ENCODE measurements at regions not wholly inside any gene's neighbourhood (a gene's known extent, or its start where the extent isn't known, plus 50 kb on each side); places are given as distances from the start of the nearest gene placed in this dataset.

DNA sequence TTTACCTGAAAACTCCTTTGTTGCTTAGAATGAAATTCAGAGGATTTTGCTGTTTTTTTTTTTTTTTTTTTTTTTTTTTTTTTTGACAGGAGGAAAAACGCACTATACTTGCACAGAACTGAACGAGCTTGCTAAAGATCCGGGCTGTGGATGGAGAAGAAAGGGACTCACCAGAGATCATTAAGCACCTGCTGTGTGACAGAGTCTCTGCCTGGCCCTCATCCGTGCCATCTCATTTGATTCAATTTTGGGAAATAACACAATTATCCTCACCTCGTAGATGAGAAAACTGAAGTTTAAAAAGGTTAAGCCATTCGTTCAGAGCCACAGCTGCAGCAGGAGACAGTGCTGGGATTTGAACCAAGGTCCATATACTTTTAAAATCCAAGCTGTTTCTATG, 775.4 kb upstream of the ID2 start:
- no peaks in the 10 kb centered on the region for H3K79me2 ChIP-seq (ENCODE audit: insufficient read depth, low read depth)
- no peaks in the 10 kb centered on the region for H3K4me1 ChIP-seq (ENCODE audit: low read depth, poor library complexity, severe bottlenecking)
- H4K20me1 ChIP-seq (ENCODE audit: insufficient read depth): no peaks in the 10 kb centered on the region
- no peaks in the 10 kb centered on the region for H3K27me3 ChIP-seq (ENCODE audit: insufficient read depth, low read depth)
- H3K4me3 ChIP-seq (IDR thresholded peaks at IDR 0.05; ENCODE audit: insufficient read depth, low read depth, low read length): no peak overlapping the region
- H3K4me2 ChIP-seq: no peak overlapping the region
- H2AFZ ChIP-seq (ENCODE audit: low read depth): no peak overlapping the region
- TF ChIP-seq, protein P1, sequence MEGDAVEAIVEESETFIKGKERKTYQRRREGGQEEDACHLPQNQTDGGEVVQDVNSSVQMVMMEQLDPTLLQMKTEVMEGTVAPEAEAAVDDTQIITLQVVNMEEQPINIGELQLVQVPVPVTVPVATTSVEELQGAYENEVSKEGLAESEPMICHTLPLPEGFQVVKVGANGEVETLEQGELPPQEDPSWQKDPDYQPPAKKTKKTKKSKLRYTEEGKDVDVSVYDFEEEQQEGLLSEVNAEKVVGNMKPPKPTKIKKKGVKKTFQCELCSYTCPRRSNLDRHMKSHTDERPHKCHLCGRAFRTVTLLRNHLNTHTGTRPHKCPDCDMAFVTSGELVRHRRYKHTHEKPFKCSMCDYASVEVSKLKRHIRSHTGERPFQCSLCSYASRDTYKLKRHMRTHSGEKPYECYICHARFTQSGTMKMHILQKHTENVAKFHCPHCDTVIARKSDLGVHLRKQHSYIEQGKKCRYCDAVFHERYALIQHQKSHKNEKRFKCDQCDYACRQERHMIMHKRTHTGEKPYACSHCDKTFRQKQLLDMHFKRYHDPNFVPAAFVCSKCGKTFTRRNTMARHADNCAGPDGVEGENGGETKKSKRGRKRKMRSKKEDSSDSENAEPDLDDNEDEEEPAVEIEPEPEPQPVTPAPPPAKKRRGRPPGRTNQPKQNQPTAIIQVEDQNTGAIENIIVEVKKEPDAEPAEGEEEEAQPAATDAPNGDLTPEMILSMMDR (conservative IDR thresholded peaks at IDR 0.05; ENCODE audit: low read depth, low read length): no peak
- no peak overlapping the region for H3K9ac ChIP-seq
- H3K27ac ChIP-seq: no peak overlapping the region
- H3K36me3 ChIP-seq (ENCODE audit: insufficient read depth): no peaks in the 10 kb centered on the region

DNA sequence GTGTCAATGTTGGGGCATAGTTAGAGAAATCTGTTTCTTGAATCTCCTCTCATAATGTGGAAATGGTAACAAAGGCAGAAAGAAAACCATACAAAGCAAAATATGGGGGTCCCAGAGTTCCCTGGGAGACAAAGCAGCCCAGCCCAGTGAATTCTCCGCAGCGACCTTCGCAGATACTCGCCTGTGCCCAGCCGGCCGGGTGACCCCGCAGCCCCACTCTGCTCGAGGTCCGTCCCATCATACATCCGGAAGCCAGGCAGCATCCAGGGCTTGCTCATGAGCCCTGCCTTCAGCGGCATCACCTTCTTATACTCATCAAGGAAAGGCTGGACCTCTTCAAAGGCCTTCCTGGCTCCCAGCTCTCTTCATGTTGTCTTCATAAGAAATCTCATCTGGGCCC, 774.8 kb upstream of the ID2 start:
- Histone ChIP-seq H3K4me1 (ENCODE audit: low read depth, poor library complexity, severe bottlenecking) (no peaks in the 10 kb centered on the region), H4K20me1 (ENCODE audit: insufficient read depth) (no peaks in the 10 kb centered on the region)

DNA sequence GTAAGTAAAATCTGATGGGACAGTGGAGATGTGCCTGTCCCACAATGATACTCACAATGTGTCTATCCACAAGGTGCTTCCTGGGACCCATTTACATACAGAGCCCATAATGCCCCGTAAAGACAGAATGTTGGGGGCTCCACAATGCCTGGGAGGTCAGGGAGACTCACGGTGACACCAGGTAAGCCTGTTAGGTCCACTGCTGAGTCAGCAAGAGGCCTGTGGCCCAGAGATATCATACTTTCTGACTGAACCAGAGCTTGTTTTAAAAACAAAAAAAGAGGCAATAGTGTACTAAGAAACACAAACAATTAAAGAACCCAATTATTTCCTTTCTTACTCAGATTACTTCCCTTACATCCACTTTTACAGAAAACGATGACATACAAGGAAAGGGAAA, 771.1 kb upstream of the ID2 start:
- TF ChIP-seq, protein P1 (conservative IDR thresholded peaks at IDR 0.05; ENCODE audit: low read depth, low read length): no peak
- Histone ChIP-seq H3K4me3 (IDR thresholded peaks at IDR 0.05; ENCODE audit: insufficient read depth, low read depth, low read length) (no peak overlapping the region), H3K36me3 (ENCODE audit: insufficient read depth) (no peaks in the 10 kb centered on the region), H3K4me2 (no peak overlapping the region), H3K27ac (no peak overlapping the region), H3K79me2 (ENCODE audit: insufficient read depth, low read depth) (no peaks in the 10 kb centered on the region), H3K27me3 (ENCODE audit: insufficient read depth, low read depth) (no peaks in the 10 kb centered on the region), H2AFZ (ENCODE audit: low read depth) (no peak overlapping the region), H3K9ac (no peak overlapping the region), H4K20me1 (ENCODE audit: insufficient read depth) (no peaks in the 10 kb centered on the region), H3K4me1 (ENCODE audit: low read depth, poor library complexity, severe bottlenecking) (no peaks in the 10 kb centered on the region)

More for the DNA sequence above, 774.8 kb upstream of the ID2 start:
- TF ChIP-seq, protein P1 (conservative IDR thresholded peaks at IDR 0.05; ENCODE audit: low read depth, low read length): no peak
- no peak overlapping the region for H3K27ac ChIP-seq
- no peak overlapping the region for H3K4me2 ChIP-seq
- H2AFZ ChIP-seq (ENCODE audit: low read depth): no peak overlapping the region
- H3K79me2 ChIP-seq (ENCODE audit: insufficient read depth, low read depth): no peaks in the 10 kb centered on the region
- no peaks in the 10 kb centered on the region for H3K36me3 ChIP-seq (ENCODE audit: insufficient read depth)
- no peak overlapping the region for H3K4me3 ChIP-seq (IDR thresholded peaks at IDR 0.05; ENCODE audit: insufficient read depth, low read depth, low read length)
- H3K27me3 ChIP-seq (ENCODE audit: insufficient read depth, low read depth): no peaks in the 10 kb centered on the region
- no peak overlapping the region for H3K9ac ChIP-seq

DNA sequence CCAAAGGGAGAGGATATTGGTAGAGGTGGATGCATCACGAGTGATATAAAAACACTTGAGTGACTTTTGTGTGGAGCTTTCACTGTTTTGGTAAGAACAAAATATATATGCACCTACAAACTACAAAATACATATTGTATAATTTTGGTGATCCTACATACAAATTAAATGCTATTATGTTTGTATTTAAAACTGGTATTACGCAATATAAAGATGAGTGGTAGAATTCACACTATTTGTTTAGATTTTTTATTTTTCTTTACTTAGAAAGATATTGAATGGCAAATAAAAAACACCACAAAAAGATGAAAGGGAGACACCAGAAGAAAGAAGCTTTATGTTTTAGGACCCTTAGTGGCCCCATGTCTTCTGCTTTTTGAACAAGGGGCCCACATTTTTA, 770.7 kb upstream of the ID2 start:
- H2AFZ ChIP-seq (ENCODE audit: low read depth): no peak overlapping the region
- no peak overlapping the region for H3K27ac ChIP-seq
- H3K27me3 ChIP-seq (ENCODE audit: insufficient read depth, low read depth): no peaks in the 10 kb centered on the region
- H3K79me2 ChIP-seq (ENCODE audit: insufficient read depth, low read depth): no peaks in the 10 kb centered on the region
- H3K36me3 ChIP-seq (ENCODE audit: insufficient read depth): no peaks in the 10 kb centered on the region
- H4K20me1 ChIP-seq (ENCODE audit: insufficient read depth): no peaks in the 10 kb centered on the region
- H3K4me3 ChIP-seq (IDR thresholded peaks at IDR 0.05; ENCODE audit: insufficient read depth, low read depth, low read length): no peak overlapping the region
- no peaks in the 10 kb centered on the region for H3K4me1 ChIP-seq (ENCODE audit: low read depth, poor library complexity, severe bottlenecking)
- TF ChIP-seq, protein P1 (conservative IDR thresholded peaks at IDR 0.05; ENCODE audit: low read depth, low read length): no peak
- no peak overlapping the region for H3K4me2 ChIP-seq
- no peak overlapping the region for H3K9ac ChIP-seq

All from KMS-11 (cell line).